Fibroblast of skin of abdomen (primary cell): ENCODE measurements at regions not wholly inside any gene's neighbourhood (a gene's known extent, or its start where the extent isn't known, plus 50 kb on each side); places are given as distances from the start of the nearest gene placed in this dataset.
"Not testable (repeated sequence)": the region's sequence is repeated elsewhere in the genome, so short reads cannot be mapped to it uniquely, and the experiment has no call there.

Experiments used
- DNase-seq: peaks from one replicate; pipeline ENCODE4 v3.0.0-alpha.2; 2013

- not testable (repeated sequence) for DNase-seq
Observed at GRCh38 chr6:75031102-75031501, 174.8 kb downstream of the COL12A1 start.

GRCh38 chr6:75029333-75029732, 176.5 kb downstream of the COL12A1 start:
- DNase-seq = no peak

- no peak for DNase-seq
Observed at GRCh38 chr6:75025371-75025770, 180.5 kb downstream of the COL12A1 start.

GRCh38 chr6:75024828-75025227, 181.0 kb downstream of the COL12A1 start:
- DNase-seq = no peak

GRCh38 chr6:75023634-75024033, 182.2 kb downstream of the COL12A1 start:
- peak; percentile 26 for DNase-seq

GRCh38 chr6:75020971-75021370, 184.9 kb downstream of the COL12A1 start:
- DNase-seq = no peak

- DNase-seq = no peak
Observed at GRCh38 chr6:75020376-75020775, 185.5 kb downstream of the COL12A1 start.

GRCh38 chr6:75012018-75012417, 193.8 kb downstream of the COL12A1 start:
- peak; percentile 72 for DNase-seq

GRCh38 chr6:75003984-75004383, 201.9 kb downstream of the COL12A1 start:
- not testable (repeated sequence) for DNase-seq

GRCh38 chr6:74997646-74998045, 208.2 kb downstream of the COL12A1 start:
- no peak for DNase-seq

- DNase-seq = no peak
Observed at GRCh38 chr6:74993136-74993535, 212.7 kb downstream of the COL12A1 start.

GRCh38 chr6:74991573-74992332, 214.1 kb downstream of the COL12A1 start:
- peak; percentile 88 for DNase-seq

GRCh38 chr6:74979065-74979766, 226.6 kb downstream of the COL12A1 start:
- no peak for DNase-seq

- DNase-seq = no peak
Observed at GRCh38 chr6:74976701-74977100, 229.2 kb downstream of the COL12A1 start.

- no peak for DNase-seq
Observed at GRCh38 chr6:74976026-74976425, 229.8 kb downstream of the COL12A1 start.

- no peak for DNase-seq
Observed at GRCh38 chr6:74973591-74973990, 232.3 kb downstream of the COL12A1 start.

- DNase-seq = peak; percentile 77
Observed at GRCh38 chr6:74971633-74972032, 234.2 kb downstream of the COL12A1 start.

GRCh38 chr6:74969591-74970267, 236.1 kb downstream of the COL12A1 start:
- no peak for DNase-seq

GRCh38 chr6:74967821-74968220, 238.0 kb downstream of the COL12A1 start:
- DNase-seq = no peak

- DNase-seq = no peak
Observed at GRCh38 chr6:74966712-74967111, 239.1 kb downstream of the COL12A1 start.

- no peak for DNase-seq
Observed at GRCh38 chr6:74964871-74965441, 240.9 kb downstream of the COL12A1 start.

- no peak for DNase-seq
Observed at GRCh38 chr6:74956559-74957428, 249.1 kb downstream of the COL12A1 start.
